CD4-positive, alpha-beta T cell treated with Interleukin-21 for 1 hour (primary cell): ENCODE measurements at regions not wholly inside any gene's neighbourhood (a gene's known extent, or its start where the extent isn't known, plus 50 kb on each side); places are given as distances from the start of the nearest gene placed in this dataset.

Source experiments
- DNase-seq: peaks from one replicate; pipeline ENCODE4 v3.0.0-alpha.2; 2020

DNA sequence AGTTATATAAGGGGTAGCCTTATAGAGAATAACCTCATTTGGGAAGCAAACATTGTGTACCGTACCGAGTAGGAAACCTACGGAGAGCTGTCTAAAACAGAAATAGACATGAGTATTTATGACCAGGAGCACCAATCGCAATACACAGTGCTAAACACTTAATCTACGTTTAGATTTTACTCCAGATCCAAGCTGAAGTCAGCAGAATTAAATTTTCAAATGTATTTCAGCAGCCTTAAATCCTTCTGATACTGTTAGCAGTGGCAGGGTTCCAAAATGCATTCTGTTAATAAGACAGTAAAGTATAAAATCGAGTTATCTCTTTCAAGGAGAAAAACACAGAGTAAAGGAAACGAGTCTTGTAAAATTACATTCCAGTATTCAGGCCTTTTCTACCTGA is 118.1 kb upstream of the ZNF521 start:
- DNase-seq, result no peak

DNA sequence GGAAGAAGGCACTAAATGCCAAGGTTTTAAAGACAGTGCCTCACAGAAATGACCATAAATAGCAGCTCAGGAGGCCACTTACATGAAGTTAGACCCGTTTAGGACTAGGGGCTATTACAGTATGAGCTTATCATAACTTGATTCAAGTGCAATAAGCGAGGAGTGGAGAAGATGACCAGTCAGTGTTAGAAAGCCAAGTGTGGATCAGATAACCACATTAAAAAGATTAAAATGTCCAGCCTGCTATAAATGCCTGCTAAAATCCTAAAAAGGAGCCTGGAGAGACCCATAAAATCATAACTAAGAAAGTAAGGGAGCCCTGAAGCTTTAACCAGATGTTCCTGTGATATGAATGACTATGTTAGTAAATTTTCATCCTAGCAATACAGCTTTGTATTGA is 117.5 kb upstream of the ZNF521 start:
- no peak for DNase-seq

DNA sequence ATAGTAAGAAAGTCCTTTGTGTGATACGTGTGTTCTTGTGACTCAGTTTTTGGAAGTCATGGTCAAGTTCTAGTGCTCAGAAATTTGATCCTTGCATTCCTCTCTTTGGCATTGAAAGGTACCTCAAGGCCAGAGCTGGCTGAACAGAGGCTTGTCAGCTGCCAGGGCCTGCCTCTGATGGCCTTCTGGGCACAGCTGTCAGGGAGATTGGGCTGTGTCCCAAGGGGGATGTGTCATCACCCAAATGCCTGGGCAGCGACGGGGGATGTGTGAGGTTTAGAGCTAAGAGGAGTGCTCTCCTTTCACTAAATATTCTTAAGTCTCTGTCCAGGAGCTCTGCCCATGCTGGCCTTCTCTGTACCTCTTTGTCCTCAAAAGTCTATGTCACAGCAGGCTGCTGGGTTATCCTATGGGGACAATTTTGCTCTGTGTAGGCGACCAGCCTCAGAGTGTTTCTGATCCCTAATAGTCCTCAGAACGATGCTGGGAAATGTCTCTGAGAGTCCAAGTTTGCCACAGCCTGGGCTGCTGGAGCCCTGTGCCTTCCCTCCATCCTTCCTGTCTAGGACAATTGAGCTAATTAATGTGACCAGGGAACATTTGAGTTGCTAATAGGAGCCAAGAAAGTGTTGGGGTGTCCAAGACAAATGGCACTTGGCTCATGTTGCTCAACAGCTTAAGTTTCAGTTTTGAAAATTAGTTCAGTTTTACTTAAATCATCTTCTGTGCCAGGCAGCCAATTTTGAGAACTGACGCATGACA is 115.4 kb upstream of the ZNF521 start:
- no peak for DNase-seq

DNA sequence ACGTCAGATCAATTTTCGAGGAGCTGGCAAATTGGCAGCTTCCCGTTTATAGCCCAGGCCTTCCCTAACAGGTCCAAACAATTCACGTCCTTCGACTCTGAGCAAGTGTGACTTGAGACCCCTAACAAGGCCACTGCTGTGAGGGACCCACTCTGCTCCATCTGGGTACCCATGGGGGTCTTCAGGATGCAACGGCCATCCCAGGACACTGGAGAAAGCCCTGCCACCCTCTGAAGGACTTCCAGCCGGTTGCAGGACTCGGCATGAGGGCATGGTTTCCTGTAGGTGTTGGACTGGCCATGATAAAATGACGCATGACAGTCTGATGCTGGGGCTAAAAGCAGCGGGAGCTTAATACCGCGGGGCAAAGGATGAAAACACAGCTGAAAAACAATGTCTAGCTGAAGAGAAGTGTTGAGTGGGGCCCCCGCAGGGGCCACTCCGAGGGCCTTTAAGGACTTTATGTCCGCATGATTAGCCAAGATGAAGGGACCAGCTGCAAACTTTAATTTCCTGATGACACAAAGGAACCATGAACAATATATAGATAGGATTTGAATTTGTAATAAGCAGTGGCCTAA is 113.3 kb upstream of the ZNF521 start:
- DNase-seq, result no peak

DNA sequence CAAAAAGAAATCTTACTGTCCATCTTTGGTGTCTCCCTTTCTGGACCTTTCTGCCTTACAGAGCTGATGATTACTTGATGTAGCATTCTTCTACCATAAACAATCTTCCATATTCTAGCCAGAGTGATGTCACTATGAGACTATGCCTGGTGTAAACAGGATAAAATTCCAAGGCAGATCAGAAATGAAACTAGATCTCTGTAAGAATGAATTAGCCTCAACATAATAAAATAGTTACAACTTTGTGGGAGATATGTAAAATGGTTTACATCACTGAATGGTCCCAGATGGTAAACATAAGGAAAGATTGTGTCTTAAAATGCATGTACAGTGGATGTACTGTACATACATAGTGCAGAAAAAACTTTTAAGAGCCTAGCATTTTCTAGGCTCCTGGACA is 112.3 kb upstream of the ZNF521 start:
- no peak for DNase-seq

DNA sequence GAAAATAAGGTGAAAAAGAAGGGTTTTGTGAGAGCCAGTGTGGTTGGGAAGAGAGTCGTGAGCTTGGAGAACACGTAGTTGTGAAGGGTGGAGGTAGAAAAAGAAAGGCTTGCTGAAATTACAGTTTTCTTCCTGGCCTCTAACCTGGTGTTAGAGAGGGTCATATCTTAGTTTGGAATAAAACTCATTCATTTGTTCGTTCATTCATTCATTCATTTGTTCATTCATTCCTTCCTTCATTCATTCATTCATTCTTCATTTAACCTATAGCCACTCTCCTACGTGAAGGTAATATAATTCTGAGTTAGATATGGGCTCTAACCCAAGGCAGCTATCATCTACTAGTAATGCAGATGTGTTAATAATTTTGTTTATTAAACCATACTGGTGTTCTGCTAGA is 111.8 kb upstream of the ZNF521 start:
- DNase-seq, result no peak

DNA sequence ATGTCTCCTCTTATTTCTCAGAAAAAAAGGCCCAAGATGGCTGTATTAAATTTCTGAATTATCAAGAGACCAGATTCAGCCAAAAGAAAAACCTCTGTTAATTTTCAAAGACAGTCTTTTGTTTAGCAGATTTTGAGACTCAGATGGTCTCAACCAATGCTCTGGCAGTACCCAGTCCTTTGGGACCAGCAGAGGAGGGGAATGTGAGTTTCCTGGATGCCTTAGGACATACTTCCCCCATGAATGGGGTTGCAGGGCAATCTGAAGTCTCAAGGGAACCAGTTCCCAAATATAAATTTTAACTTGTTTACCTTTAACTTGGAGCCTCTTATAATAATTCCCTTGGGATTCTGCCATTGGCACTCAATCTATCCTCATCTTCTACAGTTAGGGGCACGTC is 107.8 kb upstream of the ZNF521 start:
- no peak for DNase-seq

DNA sequence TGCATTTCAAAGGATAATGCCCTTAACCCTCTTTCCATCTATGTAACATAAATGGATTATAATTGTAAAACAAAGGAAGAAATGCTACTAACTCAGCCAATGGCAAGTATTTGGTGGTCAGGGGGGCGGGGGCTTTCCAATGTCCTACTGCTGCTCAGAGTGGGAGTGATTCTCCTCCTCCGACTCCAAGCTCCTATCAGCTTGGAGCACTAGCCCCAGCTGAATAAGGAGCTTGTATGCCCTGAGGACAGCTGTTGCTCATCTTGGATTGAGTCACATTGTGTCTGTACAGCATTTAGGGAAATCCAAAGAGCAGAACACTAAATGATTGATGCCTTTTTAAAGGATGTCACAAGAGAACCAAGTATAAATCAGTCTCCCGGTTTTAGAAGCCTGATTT is 105.6 kb upstream of the ZNF521 start:
- DNase-seq, result no peak

DNA sequence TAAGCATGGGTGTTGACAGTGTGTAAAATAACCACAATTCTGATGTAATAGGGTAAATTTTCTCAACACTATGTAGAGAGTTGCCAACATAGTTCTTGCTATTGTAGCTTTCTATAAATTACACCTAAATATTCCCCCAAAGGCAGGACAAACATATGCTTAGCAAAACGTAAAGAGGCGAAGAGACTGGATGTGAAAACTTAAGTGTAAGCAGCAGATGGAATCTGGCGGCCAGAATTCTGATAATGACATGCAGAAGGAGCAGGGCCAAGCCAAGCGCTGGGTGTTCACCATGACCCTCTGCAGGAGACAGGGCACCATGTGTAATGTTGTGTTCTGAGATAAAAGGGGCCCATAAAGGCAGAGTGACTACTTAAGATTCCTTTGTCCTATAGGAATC is 105.2 kb upstream of the ZNF521 start:
- no peak for DNase-seq

DNA sequence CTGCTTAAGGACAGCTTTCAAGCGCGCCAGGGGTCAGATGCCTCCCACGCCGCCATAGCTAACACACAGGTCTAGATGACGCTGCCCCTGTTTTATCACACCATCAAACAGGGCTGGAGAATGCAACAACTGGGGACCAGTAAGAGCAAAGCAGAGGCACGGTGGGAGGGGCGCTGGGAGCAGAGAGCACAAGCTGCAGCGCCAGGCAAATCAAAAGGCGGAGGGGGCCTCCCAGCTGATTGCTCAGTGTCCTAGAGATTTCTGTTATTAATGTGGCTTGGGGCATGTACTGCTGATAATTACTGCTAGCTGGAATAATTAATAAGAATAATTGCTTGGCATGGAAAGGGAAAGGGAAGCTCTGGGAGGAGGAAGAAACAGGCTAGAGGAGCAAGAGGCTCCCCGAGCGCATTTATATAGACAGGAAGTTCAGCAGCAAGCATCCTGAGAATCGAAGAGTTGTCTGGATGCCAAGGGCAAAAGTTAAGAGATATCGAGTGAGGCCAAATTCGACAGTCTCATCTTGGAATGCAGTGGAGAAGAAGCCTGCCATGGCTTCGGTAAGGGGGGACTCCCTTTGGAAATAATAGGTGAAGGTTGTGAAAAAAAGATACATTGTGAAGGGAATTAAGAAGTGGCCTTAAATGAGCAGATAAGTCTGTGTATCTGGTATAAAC is 104.5 kb upstream of the ZNF521 start:
- DNase-seq, result no peak

DNA sequence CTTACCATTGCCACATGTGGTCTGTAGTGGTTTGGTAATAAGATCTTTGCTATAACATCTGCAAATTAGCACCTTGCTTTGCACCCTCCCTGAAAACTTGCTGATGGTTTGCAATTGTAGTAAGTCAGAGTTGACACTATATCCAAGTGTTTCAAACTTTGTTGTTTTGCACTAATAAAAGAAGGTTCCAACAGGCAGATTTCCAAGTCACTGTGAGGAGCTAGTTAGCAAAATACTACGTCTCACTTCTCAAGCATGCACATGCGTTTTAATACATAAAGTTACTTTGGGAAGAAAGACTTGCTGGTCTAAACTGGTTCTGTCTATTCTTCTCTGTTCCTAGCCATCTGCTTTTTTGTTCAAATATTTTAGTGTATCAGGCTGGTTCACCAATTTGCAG is 103.7 kb upstream of the ZNF521 start:
- no peak for DNase-seq

DNA sequence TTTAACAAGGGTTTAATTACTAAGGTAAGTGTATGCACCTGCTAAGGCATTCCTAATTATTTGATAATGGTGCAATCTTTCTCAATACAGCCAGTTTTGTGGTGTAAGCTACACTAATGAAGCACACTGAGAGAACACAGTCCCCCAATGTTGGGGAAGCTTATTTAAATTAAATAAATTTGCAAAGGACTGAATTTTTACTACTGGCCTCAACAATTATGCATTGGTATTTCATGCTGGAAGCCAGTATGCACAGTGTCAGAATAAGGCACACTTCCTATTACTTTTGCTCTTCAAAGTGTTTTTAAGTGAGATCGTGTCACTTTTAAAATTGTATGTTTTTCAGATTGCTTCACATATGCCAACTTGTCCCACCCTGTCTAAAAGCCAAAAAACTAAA is 103.2 kb upstream of the ZNF521 start:
- no peak for DNase-seq

DNA sequence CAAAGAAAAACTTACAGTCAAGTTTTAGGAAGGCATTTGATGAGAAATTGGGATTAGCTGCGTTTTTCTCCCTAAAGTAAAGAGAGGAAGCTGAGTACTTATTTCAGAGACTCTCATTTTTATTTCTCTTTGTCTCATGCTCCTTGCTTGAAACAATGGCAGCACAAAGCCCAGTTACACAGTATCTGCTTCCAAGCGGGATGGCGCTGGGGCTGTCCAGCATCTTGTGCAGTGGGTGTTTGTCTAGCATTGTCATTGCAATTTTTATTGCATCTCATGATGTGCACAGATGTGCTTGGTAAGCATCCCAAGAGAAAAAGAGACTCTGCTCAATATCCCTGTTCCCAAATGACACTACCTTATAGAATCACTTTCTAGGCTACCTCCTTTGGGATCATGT is 102.8 kb upstream of the ZNF521 start:
- DNase-seq, result no peak

DNA sequence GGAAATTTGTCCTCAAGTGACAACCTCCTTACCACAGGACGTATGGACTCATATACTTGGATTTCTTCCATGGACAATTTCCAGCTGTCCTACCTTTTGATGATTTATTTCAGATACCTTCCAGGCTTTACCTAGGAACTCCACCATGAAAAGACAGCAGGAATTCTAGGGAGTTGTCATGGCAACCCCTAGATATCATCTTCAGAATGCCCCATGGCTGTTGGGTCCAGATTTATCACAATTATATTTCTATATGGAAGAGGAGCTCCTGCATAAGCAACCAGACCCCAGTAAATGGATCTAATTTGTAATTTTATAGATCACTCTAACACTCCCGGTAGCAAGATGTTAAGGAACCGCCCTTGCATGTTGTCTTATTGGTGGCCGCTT is 102.3 kb upstream of the ZNF521 start:
- no peak for DNase-seq

DNA sequence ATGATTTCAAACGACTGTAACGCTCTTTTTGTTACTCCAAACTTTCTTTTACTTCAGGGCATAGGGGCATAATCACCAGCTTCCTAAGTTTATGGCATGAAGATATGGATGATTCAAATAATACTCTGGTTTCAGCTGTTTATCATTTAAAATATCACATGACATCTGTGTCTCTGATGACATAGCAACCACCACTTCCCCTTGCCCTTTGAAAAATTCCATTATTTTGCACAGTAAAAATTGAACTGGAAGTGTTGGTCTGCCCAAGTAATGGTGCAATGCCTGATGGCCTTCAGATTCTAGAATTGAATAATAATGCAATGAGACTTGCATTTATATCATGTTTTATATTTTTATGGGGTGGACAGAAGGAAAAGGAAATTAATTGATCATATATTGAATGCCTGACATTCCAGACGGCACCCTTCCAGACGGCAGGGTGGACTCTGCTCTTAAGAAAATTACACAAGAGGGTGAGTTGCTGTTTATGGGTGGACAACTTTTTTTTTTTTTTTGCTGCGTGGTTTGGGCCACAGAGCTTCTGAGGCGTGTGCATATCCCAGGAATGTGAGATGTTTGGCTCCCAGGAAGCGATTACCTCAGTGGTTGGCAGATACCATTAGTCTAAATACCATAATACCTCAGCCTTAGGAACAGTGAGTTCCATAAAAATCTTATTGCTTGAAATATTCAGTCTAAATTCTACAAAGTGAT is 101.7 kb upstream of the ZNF521 start:
- DNase-seq, result no peak

DNA sequence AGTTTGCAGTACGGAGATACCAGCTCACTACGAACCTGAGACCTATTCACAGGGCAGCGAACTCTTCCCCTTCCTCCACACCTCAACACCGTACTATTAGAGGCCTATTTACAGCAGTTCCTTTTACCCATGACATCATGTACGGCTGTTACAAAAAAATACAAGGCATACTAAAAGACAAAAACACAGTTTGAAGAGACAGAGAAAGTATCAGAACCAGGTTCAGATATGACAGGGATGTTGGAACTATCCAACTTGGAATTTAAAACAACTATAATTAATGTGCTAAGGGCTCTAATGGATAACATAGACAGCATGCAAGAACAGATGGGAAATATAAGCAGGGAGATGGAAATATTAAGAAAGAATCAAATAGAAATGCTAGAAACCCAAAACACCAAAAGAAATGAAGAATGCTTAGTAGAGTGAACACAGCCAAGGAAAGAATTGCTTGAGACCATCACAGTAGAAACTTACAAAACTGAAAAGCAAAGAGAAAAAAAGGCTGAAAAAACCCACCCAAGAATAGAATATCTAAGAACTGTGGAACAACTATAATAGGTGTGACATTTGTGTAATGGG is 99.2 kb upstream of the ZNF521 start:
- DNase-seq, result no peak

DNA sequence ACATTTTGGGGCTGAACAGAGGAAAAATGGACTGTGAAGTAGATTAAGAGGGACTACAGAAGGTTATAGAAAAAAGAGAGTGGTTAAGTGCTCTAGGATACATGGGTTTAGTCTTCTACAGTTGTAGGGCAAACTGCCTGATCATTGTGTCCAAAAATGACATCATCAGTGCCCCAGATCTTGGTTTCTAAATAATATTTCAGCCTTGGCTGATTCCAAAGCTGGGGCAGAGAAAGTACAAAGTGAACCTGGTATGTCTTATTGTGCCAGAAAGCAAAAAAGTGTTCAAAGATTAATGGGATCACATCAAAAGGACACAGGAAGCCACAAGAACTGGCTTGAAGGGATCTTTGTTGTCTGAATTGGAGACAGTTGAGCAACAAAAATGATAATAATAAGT is 97.1 kb upstream of the ZNF521 start:
- DNase-seq, result no peak

DNA sequence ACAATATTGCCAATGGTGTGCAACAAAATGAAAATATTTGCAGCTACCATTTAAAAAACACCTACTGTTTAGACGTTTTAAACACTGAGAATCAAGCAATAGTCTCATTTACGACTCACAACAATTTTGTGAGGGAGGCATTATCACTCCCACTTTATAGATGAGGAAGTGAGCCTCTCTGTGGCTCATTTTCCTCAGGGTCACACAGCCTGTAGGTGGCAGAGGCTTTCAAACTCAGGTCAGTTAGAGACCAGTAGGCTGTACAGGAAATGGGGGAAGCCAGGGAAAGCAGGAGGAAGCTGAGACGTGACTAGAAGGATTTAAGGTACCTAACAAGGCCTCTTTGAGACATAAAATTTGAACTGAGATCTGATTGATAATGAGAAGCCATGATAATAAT is 95.0 kb upstream of the ZNF521 start:
- DNase-seq, result no peak

DNA sequence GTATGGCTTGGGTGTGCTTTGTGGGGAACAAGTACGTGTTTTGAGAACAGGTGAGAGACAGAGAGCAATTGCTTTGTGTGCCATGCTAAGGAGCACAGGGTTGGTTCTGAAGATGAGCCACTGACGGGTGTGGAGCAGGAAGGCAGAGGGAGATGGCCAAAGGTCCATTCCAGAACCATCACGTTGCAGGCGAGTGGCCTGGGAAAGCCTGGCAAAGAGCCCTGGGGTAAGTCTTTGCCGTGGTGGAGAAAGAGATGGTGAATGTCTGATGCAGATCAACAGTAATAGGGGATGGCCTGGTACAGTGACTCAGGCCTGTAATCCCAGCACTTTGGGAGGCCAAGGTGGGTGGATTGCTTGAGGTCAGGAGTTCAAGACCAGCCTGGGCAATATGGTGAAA is 93.5 kb upstream of the ZNF521 start:
- DNase-seq, result no peak

DNA sequence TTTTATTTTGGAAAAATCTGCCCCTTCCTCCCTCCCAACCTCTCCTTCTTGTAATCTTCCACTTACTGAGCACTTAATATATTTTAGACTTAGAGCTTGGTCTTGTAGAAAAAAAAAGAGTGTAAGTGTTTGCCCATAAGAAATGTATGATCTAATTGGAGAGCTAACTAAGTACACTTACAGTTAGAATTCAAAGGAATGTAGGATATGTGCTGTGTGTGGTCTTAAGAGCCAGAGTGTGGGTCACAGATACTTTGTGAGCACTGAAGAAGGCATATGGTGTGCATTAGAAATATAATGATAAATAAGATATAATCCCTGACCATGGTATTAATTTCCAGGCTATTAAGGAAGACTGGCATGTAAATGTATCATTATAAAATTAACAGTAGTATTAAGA is 91.8 kb upstream of the ZNF521 start:
- DNase-seq, result no peak

DNA sequence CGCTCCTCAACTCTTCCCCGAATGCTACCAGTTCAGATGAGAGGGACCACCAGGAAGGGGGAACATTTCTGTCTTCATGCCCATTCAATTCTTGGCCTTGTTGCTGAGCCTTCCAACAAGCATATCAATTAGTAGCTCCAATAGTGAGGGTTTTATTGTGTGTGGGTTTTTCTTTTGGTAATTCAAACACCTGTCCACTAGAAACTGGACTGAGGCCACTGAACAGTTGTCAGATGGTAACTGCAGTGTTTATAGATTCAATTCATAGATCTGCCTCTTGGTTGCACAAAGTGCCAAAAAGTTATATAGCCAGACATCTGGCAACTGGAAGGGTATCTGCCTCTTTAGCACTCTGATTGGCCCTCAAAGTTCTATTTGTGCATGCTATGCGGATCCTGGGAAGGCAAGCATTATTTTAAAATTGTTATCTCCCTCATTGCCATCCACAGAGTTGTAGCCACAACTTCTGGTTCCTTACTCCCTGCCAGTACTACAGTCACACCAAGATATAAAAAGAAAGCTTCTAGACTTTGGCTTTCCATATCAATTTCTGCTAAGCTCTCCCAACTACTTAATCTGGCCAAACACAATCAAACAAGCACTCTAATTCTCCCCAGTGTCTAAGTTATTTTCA is 83.3 kb upstream of the ZNF521 start:
- DNase-seq, result no peak

DNA sequence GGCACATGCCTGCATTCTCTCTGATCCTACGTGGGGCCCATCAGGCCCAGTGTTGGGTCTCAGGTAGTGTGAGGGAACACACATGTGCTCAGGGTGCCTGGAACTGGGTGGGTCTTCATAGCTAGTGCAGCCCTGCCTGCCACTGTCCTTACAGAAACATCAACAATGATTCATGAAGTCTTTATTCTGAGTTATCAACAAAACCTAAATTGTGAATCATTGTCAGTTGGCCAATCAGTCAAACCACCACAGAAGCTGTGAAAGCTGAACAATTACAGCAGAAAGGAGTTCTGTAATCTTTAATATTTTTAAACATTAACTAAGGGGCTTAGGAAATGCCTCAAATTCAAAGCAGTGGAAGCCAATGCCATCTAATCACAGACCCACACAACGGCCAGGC is 82.8 kb upstream of the ZNF521 start:
- DNase-seq, result no peak

DNA sequence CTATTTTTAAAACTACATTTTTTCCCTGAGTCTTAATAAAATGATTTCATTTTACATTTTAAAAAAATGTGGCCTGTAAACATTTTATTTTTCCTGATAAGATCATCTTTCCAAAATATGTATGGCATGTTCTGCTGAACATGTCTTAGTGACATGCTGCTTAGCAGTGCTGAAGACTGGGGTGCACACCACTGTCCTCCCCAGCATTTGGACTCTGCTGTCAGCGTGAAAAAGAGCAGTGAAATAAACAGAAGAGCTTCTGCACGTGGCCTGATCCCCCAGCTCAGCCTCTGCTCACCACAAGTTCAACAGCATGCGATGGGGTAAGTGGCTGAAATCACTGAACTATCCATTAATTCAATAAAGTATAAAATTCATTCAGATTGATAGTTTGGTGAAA is 81.6 kb upstream of the ZNF521 start:
- DNase-seq, result no peak
